ENCODE measurements at regions not wholly inside any gene's neighbourhood (a gene's known extent, or its start where the extent isn't known, plus 50 kb on each side); places are given as distances from the start of the nearest gene placed in this dataset.

GRCh38 chr16:87126403-87127025 is 190.7 kb downstream of the C16orf95 start:
- DNase-seq (ENCODE audit: low spot score), result no peak
- no peaks in the 10 kb centered on the region for H3K36me3 Mint-ChIP-seq (ENCODE audit: low read depth)
- peaks cover 3% of the 10 kb centered on the region for H3K9me3 Mint-ChIP-seq
- intact Hi-C loops (cut with micrococcal nuclease), result no loop called here
- H3K4me3 Mint-ChIP-seq (ENCODE audit: low read depth), result no peak overlapping the region
- no peaks in the 10 kb centered on the region for H3K4me1 Mint-ChIP-seq (ENCODE audit: low read depth)
- H3K27me3 Mint-ChIP-seq (ENCODE audit: low read depth), result no peaks in the 10 kb centered on the region
- H3K27ac Mint-ChIP-seq, result no peak overlapping the region

GRCh38 chr16:87127061-87127765 is 190.0 kb downstream of the C16orf95 start:
- no peak for DNase-seq (ENCODE audit: low spot score)
- no peaks in the 10 kb centered on the region for H3K36me3 Mint-ChIP-seq (ENCODE audit: low read depth)
- no peak overlapping the region for H3K27ac Mint-ChIP-seq
- H3K4me3 Mint-ChIP-seq (ENCODE audit: low read depth), result no peak overlapping the region
- peaks cover 3% of the 10 kb centered on the region for H3K9me3 Mint-ChIP-seq
- intact Hi-C loops (cut with micrococcal nuclease), result no loop called here
- H3K4me1 Mint-ChIP-seq (ENCODE audit: low read depth), result no peaks in the 10 kb centered on the region
- no peaks in the 10 kb centered on the region for H3K27me3 Mint-ChIP-seq (ENCODE audit: low read depth)

GRCh38 chr16:87127766-87128147 is 189.4 kb downstream of the C16orf95 start:
- no peaks in the 10 kb centered on the region for H3K4me1 Mint-ChIP-seq (ENCODE audit: low read depth)
- no peak overlapping the region for H3K27ac Mint-ChIP-seq
- peaks cover 3% of the 10 kb centered on the region for H3K9me3 Mint-ChIP-seq
- no peaks in the 10 kb centered on the region for H3K36me3 Mint-ChIP-seq (ENCODE audit: low read depth)
- H3K4me3 Mint-ChIP-seq (ENCODE audit: low read depth), result no peak overlapping the region
- intact Hi-C loops (cut with micrococcal nuclease), result no loop called here
- H3K27me3 Mint-ChIP-seq (ENCODE audit: low read depth), result no peaks in the 10 kb centered on the region
- no peak for DNase-seq (ENCODE audit: low spot score)

- Mint-ChIP-seq H3K4me1 (ENCODE audit: low read depth) (no peaks in the 10 kb centered on the region), H3K9me3 (peaks cover 3% of the 10 kb centered on the region), H3K27ac (no peak overlapping the region), H3K36me3 (ENCODE audit: low read depth) (no peaks in the 10 kb centered on the region), H3K27me3 (ENCODE audit: low read depth) (no peaks in the 10 kb centered on the region), H3K4me3 (ENCODE audit: low read depth) (no peak overlapping the region)
- intact Hi-C loops (cut with micrococcal nuclease), result no loop called here
- no peak for DNase-seq (ENCODE audit: low spot score)
Observed at GRCh38 chr16:87129771-87130170, 187.4 kb downstream of the C16orf95 start.

GRCh38 chr16:87131061-87131995 is 185.9 kb downstream of the C16orf95 start:
- Mint-ChIP-seq H3K4me3 (ENCODE audit: low read depth) (no peak overlapping the region), H3K27me3 (ENCODE audit: low read depth) (no peaks in the 10 kb centered on the region), H3K27ac (no peak overlapping the region), H3K9me3 (peaks cover 3% of the 10 kb centered on the region), H3K36me3 (ENCODE audit: low read depth) (no peaks in the 10 kb centered on the region), H3K4me1 (ENCODE audit: low read depth) (no peaks in the 10 kb centered on the region)
- no peak for DNase-seq (ENCODE audit: low spot score)
- intact Hi-C loops (cut with micrococcal nuclease), result no loop called here

GRCh38 chr16:87131996-87132345 is 185.2 kb downstream of the C16orf95 start:
- intact Hi-C loops (cut with micrococcal nuclease), result no loop called here
- no peaks in the 10 kb centered on the region for H3K27me3 Mint-ChIP-seq (ENCODE audit: low read depth)
- no peak overlapping the region for H3K27ac Mint-ChIP-seq
- H3K4me3 Mint-ChIP-seq (ENCODE audit: low read depth), result no peak overlapping the region
- DNase-seq (ENCODE audit: low spot score), result no peak
- H3K9me3 Mint-ChIP-seq, result peaks cover 3% of the 10 kb centered on the region
- no peaks in the 10 kb centered on the region for H3K4me1 Mint-ChIP-seq (ENCODE audit: low read depth)
- H3K36me3 Mint-ChIP-seq (ENCODE audit: low read depth), result no peaks in the 10 kb centered on the region

GRCh38 chr16:87132361-87133014 is 184.7 kb downstream of the C16orf95 start:
- intact Hi-C loops (cut with micrococcal nuclease), result no loop called here
- DNase-seq (ENCODE audit: low spot score), result no peak
- Mint-ChIP-seq H3K36me3 (ENCODE audit: low read depth) (no peaks in the 10 kb centered on the region), H3K4me1 (ENCODE audit: low read depth) (no peaks in the 10 kb centered on the region), H3K4me3 (ENCODE audit: low read depth) (no peak overlapping the region), H3K9me3 (peaks cover 3% of the 10 kb centered on the region), H3K27me3 (ENCODE audit: low read depth) (no peaks in the 10 kb centered on the region), H3K27ac (no peak overlapping the region)

GRCh38 chr16:87133112-87133850 is 183.9 kb downstream of the C16orf95 start:
- no peak overlapping the region for H3K27ac Mint-ChIP-seq
- H3K9me3 Mint-ChIP-seq, result peaks cover 3% of the 10 kb centered on the region
- no peaks in the 10 kb centered on the region for H3K4me1 Mint-ChIP-seq (ENCODE audit: low read depth)
- intact Hi-C loops (cut with micrococcal nuclease), result no loop called here
- H3K36me3 Mint-ChIP-seq (ENCODE audit: low read depth), result no peaks in the 10 kb centered on the region
- no peak for DNase-seq (ENCODE audit: low spot score)
- H3K4me3 Mint-ChIP-seq (ENCODE audit: low read depth), result no peak overlapping the region
- no peaks in the 10 kb centered on the region for H3K27me3 Mint-ChIP-seq (ENCODE audit: low read depth)

- no peaks in the 10 kb centered on the region for H3K27me3 Mint-ChIP-seq (ENCODE audit: low read depth)
- intact Hi-C loops (cut with micrococcal nuclease), result no loop called here
- peaks cover 1% of the 10 kb centered on the region for H3K9me3 Mint-ChIP-seq
- H3K27ac Mint-ChIP-seq, result no peak overlapping the region
- no peak overlapping the region for H3K4me3 Mint-ChIP-seq (ENCODE audit: low read depth)
- H3K4me1 Mint-ChIP-seq (ENCODE audit: low read depth), result no peaks in the 10 kb centered on the region
- no peak for DNase-seq (ENCODE audit: low spot score)
- H3K36me3 Mint-ChIP-seq (ENCODE audit: low read depth), result no peaks in the 10 kb centered on the region
Observed at GRCh38 chr16:87133966-87134627, 183.1 kb downstream of the C16orf95 start.

GRCh38 chr16:87134628-87134995 is 182.6 kb downstream of the C16orf95 start:
- no peaks in the 10 kb centered on the region for H3K9me3 Mint-ChIP-seq
- H3K4me3 Mint-ChIP-seq (ENCODE audit: low read depth), result no peak overlapping the region
- no peaks in the 10 kb centered on the region for H3K4me1 Mint-ChIP-seq (ENCODE audit: low read depth)
- no peaks in the 10 kb centered on the region for H3K36me3 Mint-ChIP-seq (ENCODE audit: low read depth)
- no peak for DNase-seq (ENCODE audit: low spot score)
- H3K27me3 Mint-ChIP-seq (ENCODE audit: low read depth), result no peaks in the 10 kb centered on the region
- no peak overlapping the region for H3K27ac Mint-ChIP-seq
- intact Hi-C loops (cut with micrococcal nuclease), result no loop called here

GRCh38 chr16:87135246-87136030 is 181.8 kb downstream of the C16orf95 start:
- Mint-ChIP-seq H3K4me3 (ENCODE audit: low read depth) (no peak overlapping the region), H3K36me3 (ENCODE audit: low read depth) (no peaks in the 10 kb centered on the region), H3K27me3 (ENCODE audit: low read depth) (no peaks in the 10 kb centered on the region), H3K9me3 (no peaks in the 10 kb centered on the region), H3K4me1 (ENCODE audit: low read depth) (no peaks in the 10 kb centered on the region), H3K27ac (no peak overlapping the region)
- intact Hi-C loops (cut with micrococcal nuclease), result no loop called here
- DNase-seq (ENCODE audit: low spot score), result no peak

Measured in activated T-helper 2 cell treated with anti-CD3 and anti-CD28 coated beads, Interferon-gamma antibody, Interleukin-2, Interleukin-4, amounts not matched to agents 10 μg/mL and 5 μg/mL and 100 μg/mL, durations not matched to agents 14 hours and 24 hours and 36 hours (primary cell).